Motor neuron (in vitro differentiated cells): ENCODE measurements at regions not wholly inside any gene's neighbourhood (a gene's known extent, or its start where the extent isn't known, plus 50 kb on each side); places are given as distances from the start of the nearest gene placed in this dataset.

Experiments used
- ATAC-seq, 8 experiments: fragments of 200-7000 bp; cut with Tn5 transposase; replicated peaks in 6 of 8; 2 replicates each; pipeline ENCODE4 v1.8.0; 2021; ENCODE audit warnings: mild to moderate bottlenecking in 8 of 8, moderate library complexity in 8 of 8
- H3K27ac ChIP-seq, 2 donors: fragments of 250-450 bp; sonication (Bioruptor Pico); 2 replicates each; pipeline ENCODE4 v1.9.0; 2021; ENCODE audit warnings: antibody characterized with exemption in 2 of 2, mild to moderate bottlenecking in 2 of 2, moderate library complexity in 1 of 2
- H3K4me1 ChIP-seq, 2 donors: fragments of 250-450 bp; sonication (Bioruptor Pico); replicated peaks in 1 of 2; 2 replicates each; pipeline ENCODE4 v1.6.1; 2021; ENCODE audit warnings: antibody characterized with exemption in 2 of 2, mild to moderate bottlenecking in 2 of 2, moderate library complexity in 1 of 2
- H3K4me3 ChIP-seq, 5 donors: fragments of 250-450 bp; sonication (Bioruptor Pico); 2 replicates each; pipeline ENCODE4 v1.9.0; 2021; ENCODE audit warnings: antibody characterized with exemption in 5 of 5, mild to moderate bottlenecking in 5 of 5, moderate library complexity in 4 of 5
- WGBS, 10 experiments: fragments of 450-650 bp; shearing (Covaris generic); methylation state at CpG; one replicate each; pipeline ENCODE4 v1.0.0; 2022; 5-methylcytosine and 5-hydroxymethylcytosine counted together
- in situ Hi-C, 9 experiments: fragments of 400-800 bp; cut with MboI; loops; one replicate each; pipeline ENCODE4 v1.15.0; 2021; ENCODE audit warnings: low sequenced_read_pairs in 9 of 9, low pct_unique_long_range_greater_than_20kb in 2 of 9; ENCODE audit not compliant: unreplicated experiment in 9 of 9

GRCh38 chr12:24741216-24741615 lies 207.7 kb downstream of the BCAT1 start:
- in situ Hi-C loops, result no loop called here
- Histone ChIP-seq H3K4me3 (no peak overlapping the region), H3K4me1 (no peaks in the 10 kb centered on the region), H3K27ac (no peak overlapping the region)
- ATAC-seq, result no peak
- 66 to 100% (median 85%) methylated on average over 3 to 8 of the region's 9 CpGs; no CpG with 5 or more reads in 1 of the 10 experiments for WGBS, 10 experiments

- Histone ChIP-seq H3K4me3 (no peak overlapping the region), H3K27ac (no peak overlapping the region), H3K4me1 (no peaks in the 10 kb centered on the region)
- WGBS, 10 experiments, result 23 to 100% (median 80%) methylated on average over 1 to 2 of the region's 2 CpGs; no CpG with 5 or more reads in 4 of the 10 experiments
- in situ Hi-C loops, result no loop called here
- no peak for ATAC-seq
Measured at GRCh38 chr12:24739106-24739779, 209.7 kb downstream of the BCAT1 start.

GRCh38 chr12:24738441-24738840 lies 210.5 kb downstream of the BCAT1 start:
- no peak for ATAC-seq
- H3K4me1 ChIP-seq, result no peaks in the 10 kb centered on the region
- no peak overlapping the region for H3K27ac ChIP-seq
- no peak overlapping the region for H3K4me3 ChIP-seq
- in situ Hi-C loops, result no loop called here
- 50 to 100% (median 96%) methylated on average over 1 to 2 of the region's 2 CpGs; no CpG with 5 or more reads in 1 of the 10 experiments for WGBS, 10 experiments

- no peak for ATAC-seq
- Histone ChIP-seq H3K4me3 (no peak overlapping the region), H3K4me1 (peaks cover 0 to 5% of the 10 kb centered on the region in 2 donors), H3K27ac (no peak overlapping the region)
- in situ Hi-C loops, result no loop called here
- WGBS, 10 experiments, result 22 to 100% (median 67%) methylated on average over 1 of the region's 1 CpG; no CpG with 5 or more reads in 1 of the 10 experiments
Measured at GRCh38 chr12:24731596-24731995, 217.3 kb downstream of the BCAT1 start.

- no peak for ATAC-seq
- 0 to 100% (median 86%) methylated on average over 1 of the region's 1 CpG; no CpG with 5 or more reads in 4 of the 10 experiments for WGBS, 10 experiments
- Histone ChIP-seq H3K4me3 (no peak overlapping the region), H3K4me1 (peaks cover 0 to 5% of the 10 kb centered on the region in 2 donors), H3K27ac (no peak overlapping the region)
- in situ Hi-C loops, result no loop called here
Measured at GRCh38 chr12:24730489-24730896, 218.4 kb downstream of the BCAT1 start.

- Histone ChIP-seq H3K4me3 (no peak overlapping the region), H3K27ac (no peak overlapping the region), H3K4me1 (peaks cover 0 to 5% of the 10 kb centered on the region in 2 donors)
- in situ Hi-C loops, result no loop called here
- no peak for ATAC-seq
- 38 to 100% (median 90%) methylated on average over 2 to 3 of the region's 3 CpGs for WGBS, 10 experiments
Measured at GRCh38 chr12:24728826-24729225, 220.1 kb downstream of the BCAT1 start.

- in situ Hi-C loops, result no loop called here
- no peak overlapping the region for H3K27ac ChIP-seq
- H3K4me3 ChIP-seq, result no peak overlapping the region
- peak in 2 of 8 experiments; percentile 28 to 39 for ATAC-seq
- H3K4me1 ChIP-seq, result peaks cover 0 to 5% of the 10 kb centered on the region in 2 donors
Measured at GRCh38 chr12:24728366-24728765, 220.5 kb downstream of the BCAT1 start.

GRCh38 chr12:24725616-24726015 lies 223.3 kb downstream of the BCAT1 start:
- in situ Hi-C loops, result no loop called here
- no peak overlapping the region for H3K27ac ChIP-seq
- no peak for ATAC-seq
- peaks cover 0 to 5% of the 10 kb centered on the region in 2 donors for H3K4me1 ChIP-seq
- H3K4me3 ChIP-seq, result no peak overlapping the region
- 83 to 100% (median 100%) methylated on average over 1 of the region's 1 CpG; no CpG with 5 or more reads in 7 of the 10 experiments for WGBS, 10 experiments

- in situ Hi-C loops, result no loop called here
- Histone ChIP-seq H3K4me1 (peaks cover 0 to 5% of the 10 kb centered on the region in 2 donors), H3K4me3 (no peak overlapping the region), H3K27ac (no peak overlapping the region)
- no peak for ATAC-seq
- 60 to 100% (median 79%) methylated on average over 1 to 5 of the region's 5 CpGs; no CpG with 5 or more reads in 1 of the 10 experiments for WGBS, 10 experiments
Measured at GRCh38 chr12:24724814-24725213, 224.1 kb downstream of the BCAT1 start.

- Histone ChIP-seq H3K27ac (no peak overlapping the region), H3K4me1 (peaks cover 0 to 5% of the 10 kb centered on the region in 2 donors), H3K4me3 (no peak overlapping the region)
- in situ Hi-C loops, result no loop called here
- no peak for ATAC-seq
Measured at GRCh38 chr12:24723759-24724158, 225.1 kb downstream of the BCAT1 start.

GRCh38 chr12:24721191-24721590 lies 227.7 kb downstream of the BCAT1 start:
- no peak for ATAC-seq
- in situ Hi-C loops, result no loop called here
- Histone ChIP-seq H3K27ac (no peak overlapping the region), H3K4me3 (no peak overlapping the region), H3K4me1 (no peaks in the 10 kb centered on the region)

GRCh38 chr12:24719293-24719721 lies 229.6 kb downstream of the BCAT1 start:
- WGBS, 10 experiments, result 0 to 100% (median 38%) methylated on average over 1 of the region's 1 CpG; no CpG with 5 or more reads in 4 of the 10 experiments
- H3K4me3 ChIP-seq, result no peak overlapping the region
- no peaks in the 10 kb centered on the region for H3K4me1 ChIP-seq
- in situ Hi-C loops, result no loop called here
- peak in 2 of 8 experiments; percentile 88 to 90 for ATAC-seq
- no peak overlapping the region for H3K27ac ChIP-seq

- ATAC-seq, result no peak
- Histone ChIP-seq H3K4me3 (no peak overlapping the region), H3K27ac (no peak overlapping the region), H3K4me1 (no peaks in the 10 kb centered on the region)
- 0 to 45% (median 0%) methylated on average over 1 of the region's 1 CpG for WGBS, 10 experiments
- in situ Hi-C loops, result no loop called here
Measured at GRCh38 chr12:24718617-24719016, 230.3 kb downstream of the BCAT1 start.

GRCh38 chr12:24714237-24714636 lies 234.7 kb downstream of the BCAT1 start:
- H3K4me3 ChIP-seq, result no peak overlapping the region

More at GRCh38 chr12:24714237-24714636, 234.7 kb downstream of the BCAT1 start:
- 69 to 100% (median 90%) methylated on average over 2 to 11 of the region's 13 CpGs; no CpG with 5 or more reads in 1 of the 10 experiments for WGBS, 10 experiments
- in situ Hi-C loops, result no loop called here
- no peak overlapping the region for H3K27ac ChIP-seq
- ATAC-seq, result no peak
- no peaks in the 10 kb centered on the region for H3K4me1 ChIP-seq
